Stimulated activated CD4-positive, alpha-beta T cell treated with anti-CD3 and anti-CD28 coated beads, Interleukin-2, amount 100 ng/mL, for 4 hours (primary cell): ENCODE measurements at regions not wholly inside any gene's neighbourhood (a gene's known extent, or its start where the extent isn't known, plus 50 kb on each side); places are given as distances from the start of the nearest gene placed in this dataset.

Experiments used
- DNase-seq: peaks from one replicate; pipeline ENCODE4 v3.0.0-alpha.2; 2020; ENCODE audit warnings: low read depth

DNA sequence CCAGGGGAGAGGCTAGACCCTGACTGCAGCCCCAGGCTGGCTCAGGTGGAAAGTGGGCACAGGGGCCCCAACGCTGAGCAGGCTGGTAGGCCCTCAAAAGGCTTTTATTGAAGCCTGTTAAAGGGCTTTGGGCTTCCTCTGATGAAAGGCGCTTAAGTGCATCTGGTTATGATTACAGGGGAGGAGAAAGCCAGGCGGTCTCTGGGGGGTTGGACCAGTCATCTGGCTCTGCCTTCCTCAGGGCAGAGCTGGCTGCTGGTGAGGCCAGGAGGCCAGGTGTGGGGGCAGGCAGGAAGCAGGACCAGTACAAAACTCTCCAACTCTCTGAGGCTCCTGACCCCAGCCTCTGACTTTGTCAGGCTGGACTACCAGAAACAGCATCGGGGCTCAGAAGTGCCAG is 68.8 kb upstream of the BCOR start:
- no peak for DNase-seq

DNA sequence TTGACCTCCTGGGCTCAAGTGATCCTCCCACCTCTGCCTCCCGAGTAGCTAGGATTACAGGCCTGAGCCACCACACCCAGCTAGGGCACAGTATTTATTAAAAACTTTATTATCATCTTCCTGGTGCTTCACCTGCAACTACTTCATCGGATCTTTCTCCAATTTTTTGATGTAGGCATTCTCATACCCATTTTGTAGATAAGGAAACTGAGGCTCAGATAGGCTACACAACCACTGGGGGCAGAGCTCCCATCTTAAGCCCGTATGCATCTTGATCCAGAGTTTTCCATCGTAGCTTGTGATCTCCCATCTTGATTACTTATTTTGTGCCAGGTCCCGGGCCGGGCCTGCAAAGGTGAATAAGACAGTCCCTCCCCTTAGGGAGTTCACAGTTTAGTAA is 68.1 kb upstream of the BCOR start:
- no peak for DNase-seq

DNA sequence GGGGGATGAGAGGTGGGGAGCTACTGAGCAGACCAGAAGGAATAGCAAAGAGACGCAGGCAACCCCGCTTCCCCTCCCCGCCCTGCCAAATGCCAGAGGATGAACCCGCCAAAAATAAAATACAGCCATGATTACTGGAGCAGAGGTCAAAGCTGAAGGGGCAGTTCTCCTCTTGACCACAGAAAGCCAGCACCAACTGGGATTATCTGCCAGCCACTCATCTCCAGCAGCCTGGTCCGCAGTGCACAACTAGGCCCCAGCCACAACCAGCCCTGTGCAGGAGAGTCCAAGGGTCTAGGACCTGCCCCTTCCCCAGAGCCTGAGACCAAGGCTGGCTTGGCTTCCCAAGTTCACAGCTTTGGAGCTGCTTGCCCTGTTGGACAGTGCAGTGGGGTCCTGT is 67.4 kb upstream of the BCOR start:
- DNase-seq: no peak

DNA sequence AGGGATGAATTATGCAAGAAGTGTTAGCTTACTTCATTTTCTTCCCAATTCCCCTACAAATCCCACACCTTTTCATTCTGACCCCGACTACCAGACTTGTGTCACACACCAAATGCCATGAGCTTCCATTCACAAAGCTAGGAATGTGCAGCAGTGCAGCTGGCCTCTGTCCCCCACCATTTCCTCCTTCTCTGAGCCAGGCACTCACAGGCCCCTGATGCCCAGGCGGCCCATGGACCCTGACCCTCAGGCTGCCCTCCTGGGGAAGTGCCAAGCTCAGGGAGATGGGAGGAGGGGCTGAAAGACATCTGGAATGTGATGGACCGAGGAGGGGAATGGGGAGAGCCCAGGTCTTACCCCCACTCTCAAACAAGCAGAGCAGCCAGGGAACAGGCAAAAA is 67.0 kb upstream of the BCOR start:
- DNase-seq: no peak

DNA sequence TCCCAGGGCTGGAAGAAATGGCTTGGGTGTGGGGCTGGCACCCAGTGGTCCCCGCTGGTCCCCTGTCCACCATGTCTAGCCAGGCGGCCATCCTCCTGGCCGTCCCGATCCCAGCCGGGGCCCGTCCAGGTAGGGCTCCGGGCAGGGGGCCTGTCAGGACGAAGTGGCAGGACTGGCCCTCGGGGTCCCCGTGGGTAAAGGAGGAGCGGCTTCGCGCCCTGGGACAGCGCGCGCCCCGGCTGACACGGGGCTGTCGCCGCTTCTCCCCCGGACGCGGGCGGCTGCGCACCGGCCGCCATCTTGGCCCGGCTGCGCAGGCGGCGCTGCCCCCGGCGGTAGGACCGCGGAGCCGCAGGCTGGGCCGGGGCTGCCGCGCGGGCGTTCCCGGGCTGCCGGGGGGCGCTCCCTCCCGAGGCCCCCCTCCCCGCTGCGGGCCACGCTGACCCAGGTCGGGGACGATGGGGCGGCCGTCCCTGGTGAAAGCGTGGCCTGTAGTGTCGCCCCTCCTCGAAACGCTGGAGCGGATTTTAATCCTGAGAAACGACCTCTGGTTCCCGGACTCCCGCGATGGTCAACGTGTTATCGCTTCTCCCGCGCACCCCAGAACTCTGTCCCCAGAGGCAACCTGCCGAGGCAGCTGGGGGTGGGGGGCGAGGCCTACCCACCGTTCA is 60.4 kb upstream of the BCOR start:
- DNase-seq: no peak

DNA sequence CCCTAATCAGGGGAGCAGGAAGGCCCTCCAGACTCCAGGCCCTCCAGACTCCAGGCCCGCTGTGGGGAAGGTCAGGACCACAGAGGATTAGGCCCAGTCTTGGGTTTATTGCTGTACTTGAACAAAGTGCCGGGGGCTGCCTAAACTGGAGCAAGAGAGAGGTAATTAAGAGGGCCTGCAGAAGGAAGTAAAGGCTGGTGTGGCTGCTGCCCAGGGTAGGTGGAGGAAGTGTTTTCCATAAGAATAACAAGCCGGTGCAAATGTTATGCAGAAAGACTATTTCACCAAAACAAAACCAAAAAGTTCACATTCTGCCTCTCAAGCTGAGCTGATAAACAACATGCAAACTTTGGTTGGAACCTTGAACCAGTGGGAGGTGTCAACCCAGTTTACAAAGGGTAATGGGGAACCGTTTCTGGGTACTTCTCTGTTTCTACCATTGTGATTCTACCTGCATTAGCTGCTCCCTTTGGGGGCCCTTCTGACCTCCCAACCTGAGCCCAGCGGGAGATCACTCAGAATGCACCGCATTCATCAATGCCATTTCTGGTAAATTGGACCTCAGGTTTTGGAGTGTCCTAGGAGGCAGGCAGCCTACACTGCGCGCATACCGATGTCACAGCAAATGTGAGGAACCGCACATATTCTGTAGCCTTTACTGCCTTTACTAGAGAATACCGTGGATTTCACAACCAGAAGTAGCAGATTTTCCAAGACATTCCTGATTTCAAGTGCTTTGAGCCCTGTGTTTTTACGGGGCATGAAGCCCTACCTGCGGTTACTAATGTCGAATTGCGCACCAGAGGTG is 59.7 kb upstream of the BCOR start:
- DNase-seq: no peak

DNA sequence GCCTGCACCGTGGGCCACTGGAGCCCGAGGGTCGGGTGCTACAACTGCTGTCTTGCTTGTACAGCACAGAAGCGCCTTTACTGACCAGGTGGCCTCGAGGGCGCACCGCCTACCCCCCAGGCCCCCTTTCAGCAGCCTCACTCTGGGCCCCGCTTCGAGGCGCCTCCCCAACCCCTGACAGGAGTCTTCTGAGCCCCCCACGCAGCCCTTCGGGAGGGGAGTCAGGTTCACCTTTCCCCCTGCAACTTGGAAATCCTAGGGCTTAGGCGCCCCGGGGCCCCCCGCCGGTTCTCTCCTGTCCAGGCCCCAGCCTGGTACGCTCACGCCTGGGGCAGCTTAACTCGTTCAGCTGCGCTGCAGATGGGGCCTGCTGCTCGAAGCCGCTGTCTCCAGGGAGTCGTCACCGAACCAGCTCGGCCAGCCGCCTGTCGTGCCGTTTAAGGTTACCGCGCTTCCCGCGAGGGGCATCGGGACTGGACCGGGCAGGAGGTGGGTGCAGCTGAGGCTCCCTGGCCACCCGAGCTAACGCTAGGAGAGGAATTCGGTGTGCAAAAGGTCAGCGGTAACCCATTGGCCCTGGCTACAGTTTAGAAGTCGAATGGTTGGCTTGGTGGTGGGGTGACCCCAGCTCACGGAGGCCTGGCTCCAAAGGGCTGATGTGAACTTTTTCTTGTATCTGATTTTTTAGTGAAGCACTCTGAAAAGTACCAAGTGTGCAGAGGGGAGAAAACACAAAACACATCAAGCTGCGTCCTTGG is 58.9 kb upstream of the BCOR start:
- DNase-seq: no peak

DNA sequence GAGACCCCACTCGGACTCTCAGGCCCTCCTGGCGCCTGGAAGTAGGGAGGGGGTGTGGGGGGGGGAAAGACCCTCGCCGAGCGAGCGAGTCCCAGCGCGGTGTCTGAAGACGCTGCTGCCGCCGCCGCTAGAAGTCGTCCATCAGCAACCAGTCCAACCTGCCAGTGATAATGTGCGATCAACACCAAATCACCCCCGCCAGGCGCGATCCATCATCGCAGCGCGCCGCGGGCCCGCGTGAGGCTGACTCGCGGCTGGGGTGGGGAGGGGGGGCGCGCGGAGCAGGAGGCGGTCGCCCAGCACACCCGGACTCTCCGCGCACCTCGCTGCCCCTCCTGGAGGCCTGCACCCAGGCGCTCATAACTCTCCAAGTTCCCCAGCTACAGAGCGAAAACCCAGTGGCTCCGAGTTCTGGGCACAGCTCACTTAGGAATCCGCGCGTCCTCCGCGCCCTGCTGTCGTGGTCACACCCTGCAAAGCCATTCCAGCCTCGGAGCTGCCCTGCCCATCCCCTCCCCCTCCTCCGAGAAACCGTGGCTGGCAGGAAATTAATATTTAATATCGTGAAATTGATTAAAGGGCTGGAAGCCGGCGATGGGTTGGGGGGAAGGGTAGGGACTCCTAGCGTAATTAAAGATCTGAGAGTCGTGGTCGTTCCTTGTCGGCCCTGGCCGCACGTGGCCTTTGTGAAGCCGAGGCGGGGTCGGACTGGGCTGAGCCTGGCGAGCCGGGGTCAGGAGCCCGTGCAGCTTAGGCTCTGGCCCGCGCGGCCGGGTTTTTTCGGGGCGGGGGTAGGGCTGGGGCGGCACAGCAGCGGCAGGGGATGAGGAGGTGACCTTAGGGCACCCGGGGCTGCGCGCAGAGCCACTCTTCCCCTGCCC is 58.1 kb upstream of the BCOR start:
- no peak for DNase-seq

DNA sequence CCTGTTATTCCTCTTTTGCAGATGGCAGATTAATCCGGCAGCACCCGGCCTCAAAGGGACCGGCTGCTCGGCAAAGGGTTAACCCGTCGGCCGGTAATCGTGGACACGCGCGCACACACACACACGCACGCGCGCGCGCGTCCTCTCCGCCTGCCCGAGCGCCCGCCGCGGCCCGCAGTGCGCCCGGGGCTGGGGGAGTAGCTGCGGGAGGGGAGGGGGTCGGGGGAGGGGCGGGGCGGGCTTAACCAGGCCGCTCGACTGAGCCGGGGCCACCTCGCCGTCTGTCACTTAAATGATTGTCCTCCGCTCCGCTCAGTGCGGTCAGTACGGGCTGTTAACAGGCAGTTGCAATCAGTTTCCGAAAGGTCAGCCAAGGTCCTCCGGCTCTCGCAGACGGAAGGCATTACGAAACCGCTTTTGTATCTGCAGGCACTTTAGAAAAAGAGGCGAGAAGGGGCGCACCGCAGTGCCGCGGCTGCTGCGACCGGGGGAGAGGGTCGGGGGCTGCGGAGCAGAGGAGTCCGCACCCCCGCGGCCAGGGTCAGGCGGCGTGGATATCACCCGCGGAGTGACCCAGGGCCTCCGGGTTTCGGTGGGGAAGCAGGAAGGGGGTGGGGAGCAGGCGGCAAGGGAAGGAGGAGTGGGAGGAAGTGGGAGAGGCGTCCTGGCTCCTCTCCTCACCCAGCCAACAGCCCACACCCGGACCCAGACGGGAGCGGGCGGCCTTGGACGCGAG is 57.3 kb upstream of the BCOR start:
- DNase-seq: no peak

DNA sequence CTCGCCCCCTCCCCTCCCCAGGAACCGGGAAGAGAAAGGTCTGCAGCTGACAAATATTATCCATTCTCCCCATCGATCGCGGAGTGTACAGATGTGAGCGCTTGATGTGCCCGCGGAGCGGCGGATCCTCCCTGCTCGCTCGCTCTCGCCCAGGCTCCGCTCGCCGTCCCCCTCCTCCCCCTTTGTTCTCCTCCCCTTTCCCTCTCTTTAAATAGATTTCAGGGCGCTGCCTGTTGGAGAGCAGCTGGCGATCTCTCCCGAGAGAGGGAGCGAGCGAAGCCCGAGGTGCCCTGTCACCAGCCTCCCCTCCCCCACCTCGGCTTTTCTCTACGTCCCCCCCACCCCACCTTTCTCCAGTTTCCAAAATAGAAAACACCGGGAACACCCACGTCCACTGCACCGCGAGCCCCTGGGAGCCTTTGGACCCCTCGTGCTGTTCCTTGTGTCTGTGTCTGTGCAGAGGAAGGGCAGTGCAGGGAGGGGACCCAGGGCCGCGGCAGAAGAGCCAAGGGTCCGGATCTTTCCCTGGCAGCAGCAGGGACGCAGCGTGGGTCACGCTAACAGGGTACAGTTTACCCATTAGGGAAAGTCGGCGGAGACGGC is 56.6 kb upstream of the BCOR start:
- DNase-seq: no peak

DNA sequence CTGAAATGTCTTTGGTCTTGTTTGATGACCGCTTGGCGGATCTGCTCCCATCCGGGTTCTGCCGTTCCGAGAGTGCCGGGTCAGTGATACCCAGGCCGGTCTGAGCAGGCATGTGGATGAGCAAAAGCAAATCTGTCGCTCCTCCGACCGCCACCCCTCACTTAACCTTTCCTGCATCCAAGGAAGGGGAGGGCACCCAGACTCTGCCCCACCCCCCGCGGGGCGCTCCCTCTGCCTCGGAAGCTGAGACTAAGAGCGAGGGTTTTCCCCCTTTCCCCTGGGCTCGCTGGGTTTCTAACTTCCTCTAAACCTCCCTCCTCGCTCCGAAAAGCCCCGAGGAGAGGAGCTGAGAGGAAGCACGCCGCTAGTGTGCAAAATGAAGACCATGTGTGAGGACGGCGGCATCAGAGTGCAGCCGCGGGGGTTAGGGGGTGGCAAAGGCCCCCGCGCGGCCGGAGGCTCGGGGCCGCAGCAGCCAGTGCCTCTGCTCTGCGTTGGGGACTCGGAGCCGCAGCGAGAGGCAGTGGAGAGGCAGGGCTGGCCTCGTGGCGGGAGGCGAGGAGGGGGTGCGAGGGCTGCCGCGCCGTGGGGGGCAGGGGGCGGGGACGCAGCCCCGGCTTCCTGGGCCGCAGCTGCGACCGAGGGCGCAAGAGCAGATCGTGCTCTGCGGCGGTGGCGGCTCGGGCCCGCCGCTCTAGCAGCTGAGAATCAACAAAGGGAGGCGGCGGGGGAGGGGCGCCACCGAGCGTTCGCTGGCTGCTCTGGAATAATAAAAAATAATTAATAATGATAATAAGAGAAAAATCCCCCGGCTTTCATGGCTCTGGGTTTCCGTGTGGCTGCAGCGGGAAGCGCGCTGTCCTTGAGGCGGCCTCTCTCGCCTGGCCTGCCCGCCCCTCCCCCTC is 55.8 kb upstream of the BCOR start:
- no peak for DNase-seq

DNA sequence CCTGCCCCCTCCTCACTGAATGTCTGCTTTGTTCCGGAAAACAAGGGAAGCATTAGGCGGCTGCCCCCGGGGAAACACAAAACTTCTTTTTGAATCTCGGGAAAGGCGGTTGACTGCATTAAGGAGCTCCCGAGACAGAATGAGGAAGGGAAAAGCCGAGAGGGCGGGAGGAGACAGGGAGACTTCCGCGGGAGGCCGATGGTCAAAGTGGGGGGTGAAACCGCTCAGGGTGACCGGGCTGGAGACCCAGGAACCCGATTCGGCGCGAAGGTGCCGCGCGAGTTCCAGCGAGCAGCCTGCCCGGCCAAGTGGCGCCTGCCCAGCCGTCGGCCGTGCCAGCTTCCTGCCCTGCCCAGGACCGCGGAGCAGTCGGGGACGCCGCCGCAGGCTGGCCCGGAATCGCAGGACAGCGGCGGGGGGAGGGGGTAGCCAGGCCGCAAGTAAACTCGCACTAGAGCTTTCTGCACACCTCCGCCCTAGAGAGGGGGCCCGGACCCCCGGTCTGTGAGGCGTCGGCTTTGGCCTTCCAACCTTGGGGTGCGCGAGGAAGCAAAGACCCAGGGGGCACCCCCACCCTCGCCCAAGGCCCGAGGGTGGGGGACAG is 55.1 kb upstream of the BCOR start:
- no peak for DNase-seq

DNA sequence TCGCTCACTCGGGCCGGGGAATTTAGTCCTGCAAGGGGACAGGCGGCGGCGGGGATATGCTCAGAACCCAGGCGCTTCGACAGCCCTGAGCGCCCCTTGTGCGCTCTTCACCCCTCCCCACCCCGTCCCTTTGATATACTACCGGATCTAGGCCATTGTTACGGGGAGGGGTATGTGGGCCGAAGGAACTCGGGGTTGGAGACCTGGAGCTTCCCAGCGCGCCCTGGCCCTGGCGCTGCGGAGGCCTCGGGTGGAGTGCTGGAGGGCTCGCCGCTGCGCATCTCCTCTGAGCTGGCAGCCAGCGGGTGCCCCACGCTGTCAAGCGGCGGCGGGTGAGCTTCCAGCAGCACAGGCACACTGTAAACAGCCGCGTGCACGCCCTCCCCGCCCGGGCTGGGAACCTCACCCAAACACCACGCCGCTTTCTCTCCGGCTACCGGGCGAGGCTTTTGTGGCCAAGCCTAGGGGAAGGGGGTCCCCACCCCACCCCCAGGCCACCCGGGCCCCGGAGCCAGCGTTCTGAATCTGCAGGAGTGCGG is 54.5 kb upstream of the BCOR start:
- no peak for DNase-seq

DNA sequence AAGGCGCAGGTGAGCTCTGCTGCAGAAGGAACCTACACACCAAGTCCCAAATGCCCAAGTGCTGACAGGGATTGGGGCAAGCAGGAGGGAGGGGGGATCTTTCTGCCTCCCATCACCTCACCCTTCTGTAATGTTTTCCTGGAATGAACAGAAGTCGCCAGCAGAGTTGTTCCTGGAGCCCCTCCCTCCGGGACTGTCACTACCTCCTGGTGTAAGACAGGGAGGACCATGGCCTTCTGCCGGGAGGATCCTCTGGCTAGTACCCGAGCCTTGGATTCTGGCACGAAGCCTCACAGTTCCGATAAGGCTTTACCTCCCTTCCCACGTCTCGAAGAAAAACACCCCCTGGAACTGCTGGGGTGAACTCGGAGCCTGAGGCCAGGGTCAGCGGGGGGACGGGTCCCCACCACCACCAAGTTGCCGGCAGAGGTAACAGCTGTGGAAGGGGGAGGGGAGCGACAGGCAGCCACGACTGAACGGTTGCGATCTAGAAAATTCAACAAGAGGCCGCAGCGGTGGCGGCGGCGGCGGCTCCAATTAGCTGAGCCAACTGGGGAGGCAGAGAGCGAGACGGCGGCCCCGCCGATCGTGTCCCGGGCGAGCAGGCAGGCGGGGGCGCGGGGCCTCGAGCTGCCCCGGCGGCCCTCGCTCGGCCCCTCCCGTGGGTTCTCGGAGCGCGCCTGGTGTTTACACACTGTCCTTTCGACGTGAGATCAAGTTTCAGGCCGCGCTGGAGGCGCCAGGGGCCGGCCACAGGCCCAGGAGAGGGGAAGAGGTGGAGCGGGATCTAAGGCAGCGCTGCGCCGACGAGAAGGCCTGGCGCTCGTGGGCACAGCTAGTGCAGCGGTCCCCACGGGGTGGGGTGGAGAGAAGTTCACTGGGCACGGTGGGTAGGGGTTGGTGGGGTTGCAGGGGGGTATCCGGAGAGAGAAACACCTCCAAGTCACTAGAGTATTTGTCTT is 53.7 kb upstream of the BCOR start:
- no peak for DNase-seq

DNA sequence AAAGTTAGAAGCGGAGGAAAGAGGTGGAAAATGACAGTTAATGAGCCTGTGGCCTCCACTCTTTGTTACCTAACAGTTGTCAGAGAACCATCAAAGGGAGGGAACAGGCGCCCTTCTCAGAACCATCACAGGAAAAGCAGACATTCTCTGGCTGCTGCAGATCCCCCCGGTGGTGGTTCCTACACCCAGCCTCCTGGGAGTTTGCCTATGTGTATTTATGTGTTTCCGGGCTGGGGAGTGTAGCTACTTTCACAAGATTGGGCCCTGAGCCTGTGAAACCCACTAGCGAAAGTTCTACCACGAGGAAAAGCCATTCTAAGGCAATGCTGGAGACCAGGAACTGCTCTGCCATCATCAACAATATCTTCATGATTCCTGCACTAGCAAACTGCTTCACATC is 52.7 kb upstream of the BCOR start:
- DNase-seq: no peak

DNA sequence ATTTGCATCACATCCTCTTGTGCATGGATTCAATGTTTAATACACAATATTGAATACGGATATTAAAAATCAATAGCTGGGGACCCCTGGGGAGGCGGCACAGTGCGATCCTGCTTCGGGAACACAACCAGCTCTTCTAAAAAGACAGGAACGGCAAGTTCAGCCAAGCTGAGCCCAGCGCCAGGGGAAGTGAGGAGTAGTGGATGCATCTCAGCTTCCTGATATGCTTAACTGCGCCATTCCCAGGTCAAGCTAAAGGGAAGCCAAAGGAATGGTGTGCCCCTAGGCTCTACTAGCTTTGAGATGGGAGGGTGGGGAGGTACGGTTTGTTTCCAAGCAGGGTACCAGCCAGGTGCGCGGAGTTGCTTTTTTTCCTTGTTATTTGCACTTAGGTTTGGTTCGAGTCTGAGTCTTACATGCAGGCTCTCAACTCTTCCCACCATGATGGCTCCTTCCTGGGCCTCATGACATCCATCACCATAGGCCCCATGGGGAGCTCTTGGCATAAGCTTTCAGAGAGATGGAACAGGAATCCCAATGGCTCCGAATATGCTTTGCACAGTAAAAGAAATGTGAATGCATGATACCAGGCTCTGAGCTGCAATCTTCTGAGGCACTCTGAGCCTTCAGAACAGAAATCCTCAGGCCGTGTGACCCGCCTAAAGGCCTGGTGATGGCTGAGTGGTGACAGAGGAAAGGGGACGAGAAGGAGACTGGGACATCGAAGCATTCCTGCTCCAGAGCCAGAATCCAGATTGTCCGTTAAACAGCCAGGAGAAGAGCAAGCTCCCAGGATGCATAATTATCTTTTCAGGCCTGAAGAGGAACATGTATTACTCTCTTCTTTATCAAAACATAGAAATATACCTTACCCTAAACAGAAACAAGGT is 51.8 kb upstream of the BCOR start:
- no peak for DNase-seq
